GM06990 (cell line): ENCODE measurements at regions not wholly inside any gene's neighbourhood (a gene's known extent, or its start where the extent isn't known, plus 50 kb on each side); places are given as distances from the start of the nearest gene placed in this dataset.
"Not testable (repeated sequence)": the region's sequence is repeated elsewhere in the genome, so short reads cannot be mapped to it uniquely, and the experiment has no call there.

Source experiments
- DNase-seq: peaks from one replicate; pipeline ENCODE4 v3.0.0-alpha.2; 2011; ENCODE audit not compliant: insufficient read length; ENCODE audit errors: extremely low read depth
- H3K27me3 ChIP-seq: replicated peaks from 2 replicates; pipeline ENCODE4 v1.6.0; 2011; ENCODE audit warnings: low read length; ENCODE audit not compliant: control insufficient read depth, insufficient read depth
- H3K36me3 ChIP-seq: 2 replicates; pipeline ENCODE4 v1.5.1; 2011; ENCODE audit warnings: low read length; ENCODE audit not compliant: control insufficient read depth, insufficient read depth
- H3K4me3 ChIP-seq: replicated peaks from 2 replicates; pipeline ENCODE4 v1.5.1; 2011; ENCODE audit warnings: low read depth, mild to moderate bottlenecking, control low read depth, low read length
- CTCF ChIP-seq: IDR thresholded peaks from 2 replicates; pipeline ENCODE4 v1.5.1; 2011; ENCODE audit warnings: low read length, control low read depth, mild to moderate bottlenecking, inconsistent platforms; ENCODE audit not compliant: insufficient read depth, poor library complexity, severe bottlenecking

- TF ChIP-seq CTCF, result no peak
- Histone ChIP-seq H3K36me3 (no peaks in the 10 kb centered on the region), H3K27me3 (peaks cover 4% of the 10 kb centered on the region), H3K4me3 (no peak overlapping the region)
- DNase-seq, result no peak
These were observed 126.5 kb upstream of the UNC5B start for GRCh38 chr10:71085689-71086438.

- no peak for TF ChIP-seq CTCF
- Histone ChIP-seq H3K27me3 (peaks cover 4% of the 10 kb centered on the region), H3K4me3 (no peak overlapping the region), H3K36me3 (no peaks in the 10 kb centered on the region)
- no peak for DNase-seq
These were observed 125.8 kb upstream of the UNC5B start for GRCh38 chr10:71086439-71087080.

GRCh38 chr10:71087622-71088021, 124.7 kb upstream of the UNC5B start:
- Histone ChIP-seq H3K27me3 (peaks cover 2% of the 10 kb centered on the region), H3K36me3 (no peaks in the 10 kb centered on the region), H3K4me3 (no peak overlapping the region)
- no peak for DNase-seq
- no peak for TF ChIP-seq CTCF

- Histone ChIP-seq H3K36me3 (no peaks in the 10 kb centered on the region), H3K4me3 (no peak overlapping the region), H3K27me3 (peaks cover 2% of the 10 kb centered on the region)
- DNase-seq, result no peak
- TF ChIP-seq CTCF, result no peak
These were observed 124.3 kb upstream of the UNC5B start for GRCh38 chr10:71088054-71088453.

- H3K36me3 ChIP-seq, DNase-seq, H3K27me3 ChIP-seq: not testable (repeated sequence)
These were observed 123.8 kb upstream of the UNC5B start for GRCh38 chr10:71088578-71088977.

GRCh38 chr10:71089162-71089561, 123.2 kb upstream of the UNC5B start:
- no peaks in the 10 kb centered on the region for H3K36me3 ChIP-seq
- no peak overlapping the region for H3K4me3 ChIP-seq
- H3K27me3 ChIP-seq, result no peaks in the 10 kb centered on the region; the same call in 1 of the 2 replicates
- TF ChIP-seq CTCF, result no peak
- DNase-seq, result no peak

More at GRCh38 chr10:71088578-71088977, 123.8 kb upstream of the UNC5B start:
- not testable (repeated sequence) for H3K4me3 ChIP-seq
